ENCODE measurements at regions not wholly inside any gene's neighbourhood (a gene's known extent, or its start where the extent isn't known, plus 50 kb on each side); places are given as distances from the start of the nearest gene placed in this dataset.

DNA sequence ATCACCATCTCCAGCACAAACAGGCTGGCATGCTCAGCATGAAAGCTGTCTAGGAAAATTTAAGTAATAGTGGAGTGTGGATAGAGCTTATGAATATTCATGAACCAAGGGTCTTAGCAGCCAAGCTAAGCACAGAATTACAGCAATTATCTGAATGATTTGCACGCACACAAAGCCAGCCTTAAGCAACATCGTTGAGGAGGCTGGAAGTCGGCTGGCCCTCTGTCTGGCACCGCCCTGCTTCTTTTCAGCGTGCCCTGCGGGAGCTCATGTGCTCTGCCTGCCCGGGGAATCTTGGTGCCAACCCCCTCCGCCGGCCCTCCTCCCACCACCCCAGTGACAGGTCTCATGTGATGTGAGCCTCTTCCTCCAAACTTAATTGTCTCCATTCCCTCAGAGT lies 540.1 kb downstream of the CMPK2 start:
- TF ChIP-seq, protein P1, sequence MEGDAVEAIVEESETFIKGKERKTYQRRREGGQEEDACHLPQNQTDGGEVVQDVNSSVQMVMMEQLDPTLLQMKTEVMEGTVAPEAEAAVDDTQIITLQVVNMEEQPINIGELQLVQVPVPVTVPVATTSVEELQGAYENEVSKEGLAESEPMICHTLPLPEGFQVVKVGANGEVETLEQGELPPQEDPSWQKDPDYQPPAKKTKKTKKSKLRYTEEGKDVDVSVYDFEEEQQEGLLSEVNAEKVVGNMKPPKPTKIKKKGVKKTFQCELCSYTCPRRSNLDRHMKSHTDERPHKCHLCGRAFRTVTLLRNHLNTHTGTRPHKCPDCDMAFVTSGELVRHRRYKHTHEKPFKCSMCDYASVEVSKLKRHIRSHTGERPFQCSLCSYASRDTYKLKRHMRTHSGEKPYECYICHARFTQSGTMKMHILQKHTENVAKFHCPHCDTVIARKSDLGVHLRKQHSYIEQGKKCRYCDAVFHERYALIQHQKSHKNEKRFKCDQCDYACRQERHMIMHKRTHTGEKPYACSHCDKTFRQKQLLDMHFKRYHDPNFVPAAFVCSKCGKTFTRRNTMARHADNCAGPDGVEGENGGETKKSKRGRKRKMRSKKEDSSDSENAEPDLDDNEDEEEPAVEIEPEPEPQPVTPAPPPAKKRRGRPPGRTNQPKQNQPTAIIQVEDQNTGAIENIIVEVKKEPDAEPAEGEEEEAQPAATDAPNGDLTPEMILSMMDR (conservative IDR thresholded peaks at IDR 0.05 in 1 of 2, IDR thresholded peaks at IDR 0.05 in 1 of 2; ENCODE audit: extremely low read depth in 1 of 2, insufficient read depth in 1 of 2, low read depth in 1 of 2, low read length in 2 of 2) = no peak
- TF ChIP-seq EZH2 (IDR thresholded peaks at IDR 0.05; ENCODE audit: borderline replicate concordance, low read length) = no peak
